Lung (tissue), 11 donors: ENCODE measurements at regions not wholly inside any gene's neighbourhood (a gene's known extent, or its start where the extent isn't known, plus 50 kb on each side); places are given as distances from the start of the nearest gene placed in this dataset.

Experiments used
- ATAC-seq: fragments of 200-7000 bp; cut with Tn5 transposase; one replicate; pipeline ENCODE4 v1.9.1; 2020; ENCODE audit warnings: moderate number of reproducible peaks; ENCODE audit not compliant: insufficient read depth, low FRiP score
- DNase-seq, 3 donors: peaks; one replicate each; pipeline ENCODE4 v3.0.0-alpha.2; 2013 to 2017
- H3K27ac ChIP-seq, 2 donors: one replicate each; pipeline ENCODE4 v1.5.1; 2013; ENCODE audit warnings: mild to moderate bottlenecking in 2 of 2, moderate library complexity in 2 of 2, control low read depth in 1 of 2, inconsistent platforms in 1 of 2, low read depth in 1 of 2, low read length in 1 of 2
- H3K27me3 ChIP-seq, 3 donors: one replicate each; pipeline ENCODE4 v1.5.1; 2013; ENCODE audit warnings: low read length in 2 of 3; ENCODE audit not compliant: control insufficient read depth in 3 of 3, insufficient read depth in 3 of 3
- H3K36me3 ChIP-seq, 4 donors: one replicate each; pipeline ENCODE4 v1.5.1; 2013; ENCODE audit warnings: low read length in 4 of 4, mild to moderate bottlenecking in 1 of 4, moderate library complexity in 1 of 4; ENCODE audit not compliant: control insufficient read depth in 4 of 4, insufficient read depth in 4 of 4
- H3K4me1 ChIP-seq, 5 donors: one replicate each; pipeline ENCODE4 v1.5.1; 2013; ENCODE audit warnings: low read length in 5 of 5, mild to moderate bottlenecking in 2 of 5, moderate library complexity in 1 of 5; ENCODE audit not compliant: control insufficient read depth in 5 of 5, insufficient read depth in 5 of 5
- H3K4me3 ChIP-seq: one replicate; pipeline ENCODE4 v1.5.1; 2013; ENCODE audit warnings: mild to moderate bottlenecking, control low read depth, moderate library complexity
- H3K9ac ChIP-seq, 2 donors: one replicate each; pipeline ENCODE4 v1.5.1; 2013; ENCODE audit warnings: low read length in 2 of 2, control low read depth in 1 of 2; ENCODE audit not compliant: insufficient read depth in 1 of 2
- H3K9me3 ChIP-seq, 4 donors: one replicate each; pipeline ENCODE4 v1.5.1; 2013; ENCODE audit warnings: low read length in 3 of 4, mild to moderate bottlenecking in 1 of 4, moderate library complexity in 1 of 4; ENCODE audit not compliant: control insufficient read depth in 4 of 4, insufficient read depth in 3 of 4
- CTCF ChIP-seq: IDR thresholded peaks from 2 replicates; pipeline ENCODE4 v1.5.1; 2012; ENCODE audit warnings: mild to moderate bottlenecking; ENCODE audit errors: control extremely low read depth, extremely low read depth
- WGBS, 2 donors: extraction: QIAGEN DNeasy Blood & Tissue Kit; methylation state at CpG; one replicate each; pipeline ENCODE4 v1.1.7; 2013; 5-methylcytosine and 5-hydroxymethylcytosine counted together
- donor health status: control.
- donor health status: control.
- donor health status: Bipolar disorder and iron deficiency.
- donor health status: healthy.
- donor health status: DM: yes; HTN: yes; CAD: no.

- no peak overlapping the region for H3K27ac ChIP-seq
- no peaks in the 10 kb centered on the region for H3K27me3 ChIP-seq
- 77 to 81% methylated on average over 7 of the region's 7 CpGs for WGBS, 2 donors
- H3K9ac ChIP-seq = no peak overlapping the region
- ATAC-seq (no peak), DNase-seq (no peak)
- H3K4me1 ChIP-seq = peaks cover 0 to 3% (median 0%) of the 10 kb centered on the region in 5 donors
- H3K36me3 ChIP-seq = no peaks in the 10 kb centered on the region
- TF ChIP-seq CTCF = no peak
- H3K4me3 ChIP-seq = no peak overlapping the region
- peaks cover 0 to 1% (median 0%) of the 10 kb centered on the region in 4 donors for H3K9me3 ChIP-seq
Measured at GRCh38 chr2:6664332-6665061, 201.2 kb downstream of the CMPK2 start.

DNA sequence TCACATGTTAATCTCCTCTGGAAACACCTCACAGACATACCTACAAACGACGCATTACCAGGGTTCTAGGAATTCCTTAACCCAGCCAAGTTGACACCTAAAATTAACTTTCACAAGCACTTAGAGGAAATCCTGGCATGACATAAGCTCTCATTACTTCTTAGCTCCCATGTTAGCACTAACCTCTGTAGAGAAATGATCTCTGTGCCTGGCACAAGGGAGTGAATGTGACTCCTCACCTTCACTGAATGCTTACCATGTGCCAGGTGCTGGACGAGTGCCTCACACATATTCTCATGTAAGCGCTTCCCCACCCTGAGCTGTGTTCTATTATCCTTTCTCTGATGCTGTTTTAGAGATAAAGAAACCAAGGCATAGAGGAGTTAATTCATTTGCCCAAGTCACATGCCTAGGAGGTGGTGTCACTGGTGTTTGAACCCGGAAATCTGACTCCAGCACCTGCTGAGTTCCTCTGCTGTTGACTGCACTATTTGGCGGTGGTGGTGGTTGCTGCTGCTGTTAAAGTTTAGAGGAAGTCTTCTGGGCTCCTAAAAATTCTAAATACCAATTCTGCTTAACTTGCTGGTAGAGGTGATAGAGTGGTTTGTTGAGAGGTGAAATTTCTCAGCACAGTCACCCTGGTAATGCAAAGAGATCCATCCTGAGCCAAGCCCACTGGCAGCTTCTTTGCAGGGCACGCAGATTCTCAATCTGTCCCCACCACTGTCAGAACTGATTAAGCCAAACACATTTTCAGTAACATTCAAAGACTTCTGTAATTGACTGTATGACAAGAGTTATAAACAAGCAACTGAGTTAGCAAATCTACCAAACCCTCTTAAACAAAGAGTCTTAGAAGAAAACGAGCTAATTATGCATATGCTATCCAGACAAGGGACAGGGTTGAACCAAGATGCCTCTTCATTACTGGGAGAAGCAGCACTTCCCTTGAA, 200.3 kb downstream of the CMPK2 start:
- Histone ChIP-seq H3K36me3 (no peaks in the 10 kb centered on the region), H3K9me3 (peaks cover 0 to 1% (median 0%) of the 10 kb centered on the region in 4 donors), H3K4me1 (peaks cover 0 to 3% (median 0%) of the 10 kb centered on the region in 5 donors), H3K27ac (no peak overlapping the region), H3K4me3 (no peak overlapping the region), H3K27me3 (no peaks in the 10 kb centered on the region), H3K9ac (no peak overlapping the region)
- DNase-seq (no peak), ATAC-seq (no peak)
- 78 to 82% methylated on average over 8 of the region's 8 CpGs for WGBS, 2 donors
- TF ChIP-seq CTCF = no peak

- DNase-seq (no peak), ATAC-seq (no peak)
- Histone ChIP-seq H3K4me3 (no peak overlapping the region), H3K9ac (no peak overlapping the region), H3K27ac (no peak overlapping the region), H3K4me1 (peaks cover 0 to 3% (median 0%) of the 10 kb centered on the region in 5 donors), H3K27me3 (no peaks in the 10 kb centered on the region), H3K9me3 (no peaks in the 10 kb centered on the region), H3K36me3 (no peaks in the 10 kb centered on the region)
- TF ChIP-seq CTCF = no peak
- WGBS, 2 donors = 82 to 93% methylated on average over 4 of the region's 4 CpGs
Measured at GRCh38 chr2:6667326-6667725, 198.4 kb downstream of the CMPK2 start.
